Immature natural killer cell (primary cell): ENCODE measurements at regions not wholly inside any gene's neighbourhood (a gene's known extent, or its start where the extent isn't known, plus 50 kb on each side); places are given as distances from the start of the nearest gene placed in this dataset.

ENCODE experiments used
- DNase-seq, 3 donors: peaks; one replicate each; pipeline ENCODE4 v3.0.0; 2022; ENCODE audit warnings: mixed read lengths in 1 of 3
- H3K27ac Mint-ChIP-seq, 6 donors: one replicate each; pipeline ENCODE4 v1.8.0; 2020; ENCODE audit warnings: mixed read lengths in 6 of 6, mild to moderate bottlenecking in 5 of 6, inconsistent platforms in 4 of 6, moderate library complexity in 3 of 6
- H3K27me3 Mint-ChIP-seq, 3 donors: one replicate each; pipeline ENCODE4 v1.8.0; 2020 to 2021; ENCODE audit warnings: low read depth in 3 of 3, mild to moderate bottlenecking in 3 of 3, mixed read lengths in 3 of 3, moderate library complexity in 3 of 3, inconsistent platforms in 1 of 3
- H3K36me3 Mint-ChIP-seq, 3 donors: one replicate each; pipeline ENCODE4 v1.8.0; 2020; ENCODE audit warnings: mixed read lengths in 3 of 3, inconsistent platforms in 2 of 3, mild to moderate bottlenecking in 2 of 3
- H3K4me1 Mint-ChIP-seq, 2 donors: one replicate each; pipeline ENCODE4 v1.8.0; 2020; ENCODE audit warnings: inconsistent platforms in 2 of 2, mild to moderate bottlenecking in 2 of 2, mixed read lengths in 2 of 2, moderate library complexity in 1 of 2
- H3K4me3 Mint-ChIP-seq, 5 donors: one replicate each; pipeline ENCODE4 v1.8.0; 2020; ENCODE audit warnings: mild to moderate bottlenecking in 5 of 5, mixed read lengths in 5 of 5, inconsistent platforms in 3 of 5, moderate library complexity in 3 of 5
- H3K9me3 Mint-ChIP-seq, 6 donors: one replicate each; pipeline ENCODE4 v1.8.0; 2020; ENCODE audit warnings: mild to moderate bottlenecking in 6 of 6, mixed read lengths in 6 of 6, inconsistent platforms in 4 of 6, moderate library complexity in 3 of 6

GRCh38 chr6:131394768-131395432 lies 178.1 kb upstream of the ARG1 start:
- Mint-ChIP-seq H3K4me3 (no peak overlapping the region), H3K36me3 (peaks cover 0 to 3% (median 0%) of the 10 kb centered on the region in 3 donors), H3K27ac (no peak overlapping the region), H3K27me3 (peaks cover 0 to 5% (median 1%) of the 10 kb centered on the region in 3 donors), H3K4me1 (no peaks in the 10 kb centered on the region), H3K9me3 (no peaks in the 10 kb centered on the region)
- DNase-seq, result no peak

GRCh38 chr6:131398176-131398575 lies 174.8 kb upstream of the ARG1 start:
- Mint-ChIP-seq H3K4me1 (no peaks in the 10 kb centered on the region), H3K4me3 (no peak overlapping the region), H3K27ac (no peak overlapping the region), H3K9me3 (peaks cover 0 to 11% (median 0%) of the 10 kb centered on the region in 6 donors), H3K36me3 (peaks cover 0 to 3% (median 0%) of the 10 kb centered on the region in 3 donors), H3K27me3 (peaks cover 0 to 2% (median 1%) of the 10 kb centered on the region in 3 donors)
- no peak for DNase-seq

GRCh38 chr6:131399433-131399832 lies 173.6 kb upstream of the ARG1 start:
- Mint-ChIP-seq H3K4me3 (no peak overlapping the region), H3K27ac (no peak overlapping the region), H3K4me1 (no peaks in the 10 kb centered on the region), H3K36me3 (no peaks in the 10 kb centered on the region), H3K27me3 (peaks cover 0 to 3% (median 1%) of the 10 kb centered on the region in 3 donors), H3K9me3 (peaks cover 0 to 11% (median 0%) of the 10 kb centered on the region in 6 donors)
- no peak for DNase-seq

GRCh38 chr6:131400054-131400778 lies 172.8 kb upstream of the ARG1 start:
- no peaks in the 10 kb centered on the region for H3K36me3 Mint-ChIP-seq
- peaks cover 0 to 11% (median 0%) of the 10 kb centered on the region in 6 donors for H3K9me3 Mint-ChIP-seq
- no peak for DNase-seq
- H3K27me3 Mint-ChIP-seq, result peaks cover 0 to 3% (median 1%) of the 10 kb centered on the region in 3 donors
- H3K27ac Mint-ChIP-seq, result no peak overlapping the region
- H3K4me1 Mint-ChIP-seq, result no peaks in the 10 kb centered on the region
- H3K4me3 Mint-ChIP-seq, result no peak overlapping the region

- H3K27me3 Mint-ChIP-seq, result peaks cover 1 to 3% (median 3%) of the 10 kb centered on the region in 3 donors
- no peak for DNase-seq
- no peak overlapping the region for H3K4me3 Mint-ChIP-seq
- no peaks in the 10 kb centered on the region for H3K36me3 Mint-ChIP-seq
- peaks cover 0 to 11% (median 0%) of the 10 kb centered on the region in 6 donors for H3K9me3 Mint-ChIP-seq
- no peak overlapping the region for H3K27ac Mint-ChIP-seq
- H3K4me1 Mint-ChIP-seq, result no peaks in the 10 kb centered on the region
Observed at GRCh38 chr6:131400779-131401496, 172.1 kb upstream of the ARG1 start.

- no peaks in the 10 kb centered on the region for H3K36me3 Mint-ChIP-seq
- no peak overlapping the region for H3K27ac Mint-ChIP-seq
- no peak overlapping the region for H3K4me3 Mint-ChIP-seq
- H3K4me1 Mint-ChIP-seq, result no peaks in the 10 kb centered on the region
- H3K27me3 Mint-ChIP-seq, result peaks cover 0 to 3% (median 0%) of the 10 kb centered on the region in 3 donors
- no peak for DNase-seq
- H3K9me3 Mint-ChIP-seq, result no peaks in the 10 kb centered on the region
Observed at GRCh38 chr6:131408811-131409210, 164.2 kb upstream of the ARG1 start.

- H3K27me3 Mint-ChIP-seq, result no peaks in the 10 kb centered on the region
- H3K4me1 Mint-ChIP-seq, result no peaks in the 10 kb centered on the region
- no peaks in the 10 kb centered on the region for H3K9me3 Mint-ChIP-seq
- H3K27ac Mint-ChIP-seq, result no peak overlapping the region
- no peak overlapping the region for H3K4me3 Mint-ChIP-seq
- no peak for DNase-seq
- no peaks in the 10 kb centered on the region for H3K36me3 Mint-ChIP-seq
Observed at GRCh38 chr6:131410785-131411184, 162.2 kb upstream of the ARG1 start.

- Mint-ChIP-seq H3K9me3 (no peaks in the 10 kb centered on the region), H3K4me1 (no peaks in the 10 kb centered on the region), H3K36me3 (no peaks in the 10 kb centered on the region), H3K27ac (no peak overlapping the region), H3K27me3 (no peaks in the 10 kb centered on the region), H3K4me3 (no peak overlapping the region)
- no peak for DNase-seq
Observed at GRCh38 chr6:131412960-131413830, 159.8 kb upstream of the ARG1 start.

- Mint-ChIP-seq H3K27me3 (no peaks in the 10 kb centered on the region), H3K4me3 (no peak overlapping the region), H3K27ac (no peak overlapping the region), H3K9me3 (no peaks in the 10 kb centered on the region), H3K36me3 (no peaks in the 10 kb centered on the region), H3K4me1 (no peaks in the 10 kb centered on the region)
- DNase-seq, result no peak
Observed at GRCh38 chr6:131413831-131414191, 159.2 kb upstream of the ARG1 start.

- DNase-seq, result no peak
- H3K27me3 Mint-ChIP-seq, result no peaks in the 10 kb centered on the region
- no peak overlapping the region for H3K27ac Mint-ChIP-seq
- H3K36me3 Mint-ChIP-seq, result no peaks in the 10 kb centered on the region
- no peaks in the 10 kb centered on the region for H3K4me1 Mint-ChIP-seq
- H3K4me3 Mint-ChIP-seq, result no peak overlapping the region
- no peaks in the 10 kb centered on the region for H3K9me3 Mint-ChIP-seq
Observed at GRCh38 chr6:131414956-131415355, 158.1 kb upstream of the ARG1 start.

- peaks cover 0 to 2% (median 0%) of the 10 kb centered on the region in 6 donors for H3K9me3 Mint-ChIP-seq
- H3K4me1 Mint-ChIP-seq, result no peaks in the 10 kb centered on the region
- DNase-seq, result no peak
- no peak overlapping the region for H3K27ac Mint-ChIP-seq
- no peak overlapping the region for H3K4me3 Mint-ChIP-seq
- H3K27me3 Mint-ChIP-seq, result peaks cover 0 to 2% (median 2%) of the 10 kb centered on the region in 3 donors
- no peaks in the 10 kb centered on the region for H3K36me3 Mint-ChIP-seq
Observed at GRCh38 chr6:131418441-131418840, 154.6 kb upstream of the ARG1 start.

- Mint-ChIP-seq H3K27ac (no peak overlapping the region), H3K4me3 (no peak overlapping the region), H3K27me3 (peaks cover 0 to 2% (median 2%) of the 10 kb centered on the region in 3 donors), H3K9me3 (peaks cover 0 to 2% (median 0%) of the 10 kb centered on the region in 6 donors), H3K4me1 (no peaks in the 10 kb centered on the region), H3K36me3 (no peaks in the 10 kb centered on the region)
- no peak for DNase-seq
Observed at GRCh38 chr6:131419702-131420101, 153.3 kb upstream of the ARG1 start.

- DNase-seq, result no peak
- peaks cover 0 to 2% (median 0%) of the 10 kb centered on the region in 6 donors for H3K9me3 Mint-ChIP-seq
- H3K36me3 Mint-ChIP-seq, result no peaks in the 10 kb centered on the region
- H3K4me3 Mint-ChIP-seq, result no peak overlapping the region
- H3K27me3 Mint-ChIP-seq, result peaks cover 2 to 5% (median 3%) of the 10 kb centered on the region in 3 donors
- no peaks in the 10 kb centered on the region for H3K4me1 Mint-ChIP-seq
- H3K27ac Mint-ChIP-seq, result no peak overlapping the region
Observed at GRCh38 chr6:131424016-131424415, 149.0 kb upstream of the ARG1 start.
